ENCODE measurements at regions not wholly inside any gene's neighbourhood (a gene's known extent, or its start where the extent isn't known, plus 50 kb on each side); places are given as distances from the start of the nearest gene placed in this dataset.

DNA sequence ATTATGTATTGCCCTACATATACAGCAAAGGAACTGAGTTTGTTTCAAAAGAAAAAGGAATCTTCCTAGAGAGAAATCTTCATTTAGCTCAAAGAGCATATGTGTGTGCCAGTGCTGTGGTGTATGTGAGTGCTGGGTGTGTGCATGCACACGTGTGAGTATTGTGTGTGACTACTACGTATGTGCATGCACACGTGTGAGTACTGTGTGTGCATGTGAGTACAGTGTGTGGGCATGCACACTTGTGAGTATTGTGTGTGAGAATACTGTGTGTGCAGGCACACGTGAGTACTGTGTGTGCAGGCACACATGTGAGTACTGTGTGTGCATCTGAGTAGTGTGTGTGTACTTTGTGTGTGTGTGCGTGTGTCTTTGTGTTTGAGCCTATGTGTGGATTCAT, 651.0 kb upstream of the B3GAT1 start:
- H3K4me3 ChIP-seq (ENCODE audit: low read depth, low read length) = no peak overlapping the region
- no peak for DNase-seq (ENCODE audit: low read depth)
- TF ChIP-seq POLR2A (IDR thresholded peaks at IDR 0.05; ENCODE audit: extremely low read depth, insufficient read length) = no peak
- TF ChIP-seq, protein P1, sequence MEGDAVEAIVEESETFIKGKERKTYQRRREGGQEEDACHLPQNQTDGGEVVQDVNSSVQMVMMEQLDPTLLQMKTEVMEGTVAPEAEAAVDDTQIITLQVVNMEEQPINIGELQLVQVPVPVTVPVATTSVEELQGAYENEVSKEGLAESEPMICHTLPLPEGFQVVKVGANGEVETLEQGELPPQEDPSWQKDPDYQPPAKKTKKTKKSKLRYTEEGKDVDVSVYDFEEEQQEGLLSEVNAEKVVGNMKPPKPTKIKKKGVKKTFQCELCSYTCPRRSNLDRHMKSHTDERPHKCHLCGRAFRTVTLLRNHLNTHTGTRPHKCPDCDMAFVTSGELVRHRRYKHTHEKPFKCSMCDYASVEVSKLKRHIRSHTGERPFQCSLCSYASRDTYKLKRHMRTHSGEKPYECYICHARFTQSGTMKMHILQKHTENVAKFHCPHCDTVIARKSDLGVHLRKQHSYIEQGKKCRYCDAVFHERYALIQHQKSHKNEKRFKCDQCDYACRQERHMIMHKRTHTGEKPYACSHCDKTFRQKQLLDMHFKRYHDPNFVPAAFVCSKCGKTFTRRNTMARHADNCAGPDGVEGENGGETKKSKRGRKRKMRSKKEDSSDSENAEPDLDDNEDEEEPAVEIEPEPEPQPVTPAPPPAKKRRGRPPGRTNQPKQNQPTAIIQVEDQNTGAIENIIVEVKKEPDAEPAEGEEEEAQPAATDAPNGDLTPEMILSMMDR (IDR thresholded peaks at IDR 0.05; ENCODE audit: low read depth, low read length) = no peak
- no peak for TF ChIP-seq MYC (IDR thresholded peaks at IDR 0.05; ENCODE audit: low read depth, low read length)
- TF ChIP-seq, protein P2, sequence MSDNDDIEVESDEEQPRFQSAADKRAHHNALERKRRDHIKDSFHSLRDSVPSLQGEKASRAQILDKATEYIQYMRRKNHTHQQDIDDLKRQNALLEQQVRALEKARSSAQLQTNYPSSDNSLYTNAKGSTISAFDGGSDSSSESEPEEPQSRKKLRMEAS (IDR thresholded peaks at IDR 0.05; ENCODE audit: low read depth, low read length) = no peak

DNA sequence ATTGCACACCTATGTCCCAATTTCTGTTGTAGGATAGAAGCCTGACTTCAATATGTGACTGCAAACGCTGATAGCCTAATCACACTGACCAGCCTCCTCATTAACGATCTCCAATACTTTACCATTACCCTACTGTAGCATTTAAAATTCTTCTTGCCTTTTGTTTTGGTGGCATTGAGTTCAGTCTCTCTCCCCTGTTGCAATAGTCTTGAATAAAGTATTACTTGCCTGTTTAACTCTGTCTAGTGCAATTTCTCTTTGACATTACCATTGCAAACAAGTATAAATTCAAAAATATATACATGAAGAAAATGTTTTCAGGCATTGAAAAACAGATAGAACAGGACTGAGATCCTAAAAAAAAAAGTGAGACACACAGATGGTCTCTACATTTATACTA, 649.1 kb upstream of the B3GAT1 start:
- H3K4me3 ChIP-seq (ENCODE audit: low read depth, low read length) = no peak overlapping the region
- DNase-seq (ENCODE audit: low read depth) = no peak
- TF ChIP-seq, protein P2 (IDR thresholded peaks at IDR 0.05; ENCODE audit: low read depth, low read length) = no peak
- TF ChIP-seq POLR2A (IDR thresholded peaks at IDR 0.05; ENCODE audit: extremely low read depth, insufficient read length) = no peak

DNA sequence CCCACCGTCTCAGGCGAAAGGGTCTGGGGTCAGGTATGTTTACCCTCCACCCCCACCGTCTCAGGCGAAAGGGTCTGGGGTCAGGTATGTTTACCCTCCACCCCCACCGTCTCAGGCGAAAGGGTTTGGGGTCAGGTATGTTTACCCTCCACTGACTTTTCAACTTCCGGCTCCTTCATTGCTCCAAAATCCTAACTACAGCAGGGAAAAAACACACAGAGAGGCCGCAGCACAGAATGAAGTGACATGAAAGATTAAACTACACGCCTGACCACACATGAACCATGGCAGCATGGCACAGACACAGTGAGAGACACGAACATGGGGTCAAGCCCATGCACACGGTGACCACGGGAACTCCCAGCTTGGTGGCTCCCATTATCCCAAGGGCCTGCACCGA, 634.9 kb upstream of the B3GAT1 start:
- TF ChIP-seq POLR2A (IDR thresholded peaks at IDR 0.05; ENCODE audit: extremely low read depth, insufficient read length) (no peak), MYC (IDR thresholded peaks at IDR 0.05; ENCODE audit: low read depth, low read length) (no peak)
- TF ChIP-seq, protein P2 (IDR thresholded peaks at IDR 0.05; ENCODE audit: low read depth, low read length) = no peak
- TF ChIP-seq, protein P1 (IDR thresholded peaks at IDR 0.05; ENCODE audit: low read depth, low read length) = no peak

GRCh38 chr11:135046556-135046955, 634.5 kb upstream of the B3GAT1 start:
- TF ChIP-seq, protein P2 (IDR thresholded peaks at IDR 0.05; ENCODE audit: low read depth, low read length) = no peak
- TF ChIP-seq, protein P1 (IDR thresholded peaks at IDR 0.05; ENCODE audit: low read depth, low read length) = no peak
- TF ChIP-seq POLR2A (IDR thresholded peaks at IDR 0.05; ENCODE audit: extremely low read depth, insufficient read length) (no peak), MYC (IDR thresholded peaks at IDR 0.05; ENCODE audit: low read depth, low read length) (no peak)
- H3K4me3 ChIP-seq (ENCODE audit: low read depth, low read length) = no peak overlapping the region
- DNase-seq (ENCODE audit: low read depth) = no peak

More for the DNA sequence above, 634.9 kb upstream of the B3GAT1 start:
- no peak for DNase-seq (ENCODE audit: low read depth)
- H3K4me3 ChIP-seq (ENCODE audit: low read depth, low read length) = no peak overlapping the region

DNA sequence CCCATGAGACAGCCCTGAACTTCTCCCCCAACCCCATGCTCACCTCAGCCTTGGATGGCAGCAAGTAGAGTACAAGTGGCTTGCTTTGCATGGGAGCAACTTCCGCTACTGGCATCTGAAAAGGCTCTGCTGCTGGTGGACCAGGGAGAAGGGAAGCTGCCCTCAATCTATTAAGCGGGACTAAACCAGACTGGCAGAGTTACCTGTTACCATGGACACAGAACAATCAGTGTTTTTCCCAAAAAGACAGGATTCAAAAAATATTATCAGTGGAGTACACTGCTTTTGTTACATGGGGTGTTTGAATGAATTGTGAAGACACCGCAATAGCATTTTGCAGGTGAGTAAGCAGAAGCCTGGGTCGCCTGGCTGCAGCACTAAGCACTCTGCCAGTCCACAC, 631.4 kb upstream of the B3GAT1 start:
- TF ChIP-seq, protein P1 (IDR thresholded peaks at IDR 0.05; ENCODE audit: low read depth, low read length) = no peak
- TF ChIP-seq POLR2A (IDR thresholded peaks at IDR 0.05; ENCODE audit: extremely low read depth, insufficient read length) (no peak), MYC (IDR thresholded peaks at IDR 0.05; ENCODE audit: low read depth, low read length) (no peak)
- TF ChIP-seq, protein P2 (IDR thresholded peaks at IDR 0.05; ENCODE audit: low read depth, low read length) = no peak
- H3K4me3 ChIP-seq (ENCODE audit: low read depth, low read length) = no peak overlapping the region
- DNase-seq (ENCODE audit: low read depth) = no peak

GRCh38 chr11:135037828-135038227, 625.8 kb upstream of the B3GAT1 start:
- no peak for DNase-seq (ENCODE audit: low read depth)
- TF ChIP-seq, protein P2 (IDR thresholded peaks at IDR 0.05; ENCODE audit: low read depth, low read length) = no peak
- TF ChIP-seq, protein P1 (IDR thresholded peaks at IDR 0.05; ENCODE audit: low read depth, low read length) = no peak
- TF ChIP-seq MYC (IDR thresholded peaks at IDR 0.05; ENCODE audit: low read depth, low read length) (no peak), POLR2A (IDR thresholded peaks at IDR 0.05; ENCODE audit: extremely low read depth, insufficient read length) (no peak)
- H3K4me3 ChIP-seq (ENCODE audit: low read depth, low read length) = no peak overlapping the region

All from NB4 (cell line).